A673 (cell line): ENCODE measurements at regions not wholly inside any gene's neighbourhood (a gene's known extent, or its start where the extent isn't known, plus 50 kb on each side); places are given as distances from the start of the nearest gene placed in this dataset.
A peak's percentile ranks its signal among the peaks of the same experiment; 100 is the strongest.

Experiments
- BruUV-seq: library from RNA; stranded (reverse); fragments of 400-500 nt; replicated peaks from 2 replicates; lab custom pipeline; 2021; lab: Mats Ljungman, UMichigan
- CTCF ChIA-PET: fragments of 300-600 bp; sonication (Branson Sonifier 250); formaldehyde crosslinking; loops from one replicate; lab custom pipeline; 2022; ENCODE audit warnings: antibody characterized with exemption; lab: Charles Lee
- POLR2A ChIA-PET: fragments of 300-600 bp; sonication (Branson Sonifier 250); formaldehyde crosslinking; loops from one replicate; lab custom pipeline; 2022; ENCODE audit warnings: antibody characterized with exemption; ENCODE audit not compliant: low non-redundant PET; lab: Charles Lee
- DNase-seq: peaks from one replicate; pipeline ENCODE4 v3.0.0-alpha.2; 2015; ENCODE audit warnings: low spot score
- H3K27ac ChIP-seq: fragments of 200-600 bp; sonication (generic); 2 replicates; pipeline ENCODE4 v1.5.1; 2016; ENCODE audit warnings: mixed run types, low read depth, mild to moderate bottlenecking, mixed read lengths, antibody characterized with exemption, low read length; ENCODE audit not compliant: poor library complexity, severe bottlenecking
- H3K27me3 ChIP-seq: fragments of 200-600 bp; sonication (generic); replicated peaks from 2 replicates; pipeline ENCODE4 v1.6.1; 2017; ENCODE audit warnings: mixed run types, low read depth, mild to moderate bottlenecking, mixed read lengths, antibody characterized with exemption, low read length; ENCODE audit not compliant: insufficient read depth, poor library complexity
- H3K36me3 ChIP-seq: fragments of 200-600 bp; sonication (generic); 2 replicates; pipeline ENCODE4 v1.6.1; 2016; ENCODE audit warnings: mixed run types, mild to moderate bottlenecking, mixed read lengths, antibody characterized with exemption, low read length; ENCODE audit not compliant: insufficient read depth, poor library complexity, severe bottlenecking
- H3K4me1 ChIP-seq: fragments of 200-600 bp; sonication (generic); 2 replicates; pipeline ENCODE4 v1.6.1; 2017; ENCODE audit warnings: mixed run types, mild to moderate bottlenecking, mixed read lengths, antibody characterized with exemption, low read length; ENCODE audit not compliant: insufficient read depth, poor library complexity, severe bottlenecking
- H3K4me3 ChIP-seq: fragments of 200-600 bp; sonication (generic); 2 replicates; pipeline ENCODE4 v1.5.1; 2016; ENCODE audit warnings: low read depth, mixed run types, mild to moderate bottlenecking, mixed read lengths, low read length; ENCODE audit not compliant: poor library complexity, severe bottlenecking
- H3K9me3 ChIP-seq: fragments of 200-600 bp; sonication (generic); 2 replicates; pipeline ENCODE4 v1.6.1; 2016; ENCODE audit warnings: mixed run types, low read depth, mild to moderate bottlenecking, mixed read lengths, antibody characterized with exemption, low read length; ENCODE audit not compliant: poor library complexity, severe bottlenecking
- CTCF ChIP-seq: fragments of 300-800, 200-600 bp; sonication (generic); conservative IDR thresholded peaks from 2 replicates; pipeline ENCODE4 v1.5.1; 2017; ENCODE audit warnings: low read depth, mild to moderate bottlenecking, antibody characterized with exemption, low read length, moderate library complexity, mixed read lengths
- EZH2 ChIP-seq: fragments of 200-600 bp; sonication (generic); IDR thresholded peaks from 2 replicates; pipeline ENCODE4 v1.6.1; 2017; ENCODE audit warnings: borderline replicate concordance, low read depth, mild to moderate bottlenecking, mixed read lengths, antibody characterized with exemption, low read length; ENCODE audit not compliant: poor library complexity, severe bottlenecking
- intact Hi-C: fragments of 100-400 bp; cut with micrococcal nuclease; formaldehyde crosslinking; loops from one replicate; pipeline ENCODE4 v1.10.0; 2022; ENCODE audit not compliant: unreplicated experiment

DNA sequence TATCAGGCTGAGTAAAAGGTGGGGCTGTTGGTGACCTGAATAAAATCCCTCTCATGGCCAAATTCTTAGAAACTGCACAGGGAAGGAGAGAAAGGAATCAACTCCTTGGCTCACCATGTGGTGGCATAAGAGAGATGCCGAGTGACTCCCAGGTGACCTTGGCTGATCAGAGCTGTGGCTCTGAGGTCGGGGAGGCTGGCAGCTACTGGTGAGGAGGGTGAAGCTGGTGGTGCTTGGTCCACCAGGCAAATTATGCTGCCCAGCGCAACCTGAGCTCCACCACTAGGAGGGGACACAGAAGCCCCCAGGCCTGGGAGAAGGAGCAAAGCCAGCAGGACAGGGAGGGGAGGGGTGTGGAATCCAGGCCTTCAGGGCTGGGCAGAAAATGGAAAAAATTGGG, 111.2 kb upstream of the IL12B start:
- intact Hi-C loops: loop anchor here (10.0 kb wide), 1 partner anchor 473 kb away; the partner anchor contains the start of gene ADRA1B
- CTCF ChIA-PET: interaction anchor here (1.4 kb wide), 1 partner anchor 545 kb away, joined by 3 read pairs; no protein-coding TSS in a partner anchor
- Histone ChIP-seq H3K9me3 (no peaks in the 10 kb centered on the region), H3K4me1 (no peaks in the 10 kb centered on the region), H3K27me3 (no peaks in the 10 kb centered on the region), H3K36me3 (no peaks in the 10 kb centered on the region), H3K27ac (no peak overlapping the region), H3K4me3 (no peak overlapping the region)
- BruUV-seq: no TSS peak
- no peak for DNase-seq
- POLR2A ChIA-PET: no interaction called here
- TF ChIP-seq EZH2: no peak
- peak; percentile 16; the same call in 1 of the 2 replicates for TF ChIP-seq CTCF

DNA sequence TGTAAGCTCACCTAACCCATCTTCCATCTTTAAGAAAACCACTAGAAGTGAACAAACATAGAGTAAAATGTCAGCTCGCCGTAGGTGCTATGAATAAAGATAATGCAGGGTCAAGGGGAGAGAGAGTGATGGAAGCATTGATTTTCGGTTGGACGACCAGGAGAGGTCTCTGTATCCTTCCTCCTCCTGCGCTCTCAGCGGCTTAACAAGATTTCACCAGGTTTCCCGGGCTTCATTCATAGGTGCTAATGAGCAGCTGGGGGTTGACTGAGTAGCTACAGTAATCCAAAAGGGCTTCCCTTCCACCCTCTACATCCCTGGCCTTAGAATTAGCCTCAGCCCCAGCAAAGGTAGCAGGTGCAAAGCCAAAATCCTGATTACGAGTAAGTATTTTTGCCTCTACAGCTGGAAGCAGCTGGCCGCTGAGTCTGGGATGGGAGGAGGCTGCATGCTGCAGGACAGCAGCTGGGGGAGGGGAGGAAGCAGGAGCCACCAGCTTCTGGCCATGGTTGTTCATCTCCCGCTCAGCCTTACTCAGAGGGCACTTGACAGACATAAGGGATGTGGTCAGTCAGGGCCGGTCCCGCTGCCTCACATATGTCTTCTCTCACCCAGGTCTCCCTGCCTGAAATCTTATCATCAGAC, 112.0 kb upstream of the IL12B start:
- no TSS peak for BruUV-seq
- H3K9me3 ChIP-seq: no peaks in the 10 kb centered on the region
- no peak overlapping the region for H3K27ac ChIP-seq
- ChIA-PET CTCF (interaction anchor here (0.9 to 1.4 kb wide), 2 partner anchors 156 to 544 kb away, joined by 3 read pairs; no protein-coding TSS in a partner anchor), POLR2A (no interaction called here)
- intact Hi-C loops: loop anchor here (10.0 kb wide), 1 partner anchor 472 kb away; the partner anchor contains the start of gene ADRA1B
- no peak for TF ChIP-seq EZH2
- no peak for TF ChIP-seq CTCF
- H3K4me1 ChIP-seq: no peaks in the 10 kb centered on the region
- no peaks in the 10 kb centered on the region for H3K36me3 ChIP-seq
- no peaks in the 10 kb centered on the region for H3K27me3 ChIP-seq
- DNase-seq: no peak
- H3K4me3 ChIP-seq: no peak overlapping the region

GRCh38 chr5:159444441-159445082, 114.3 kb upstream of the IL12B start:
- no peak for TF ChIP-seq EZH2
- peak; percentile 40; the same call in 1 of the 2 replicates for TF ChIP-seq CTCF
- POLR2A ChIA-PET: no interaction called here
- no peaks in the 10 kb centered on the region for H3K27me3 ChIP-seq
- BruUV-seq: no TSS peak
- no peaks in the 10 kb centered on the region for H3K36me3 ChIP-seq
- CTCF ChIA-PET: interaction anchor here (0.6 kb wide), 1 partner anchor 156 kb away, joined by 3 read pairs; no protein-coding TSS in a partner anchor
- no peak overlapping the region for H3K4me3 ChIP-seq
- DNase-seq: peak; percentile 51
- no peaks in the 10 kb centered on the region for H3K4me1 ChIP-seq
- intact Hi-C loops: loop anchor here (1.0 to 10.0 kb wide), 2 partner anchors 470 to 543 kb away; partner anchors contain the start of gene ADRA1B
- H3K9me3 ChIP-seq: no peaks in the 10 kb centered on the region
- no peak overlapping the region for H3K27ac ChIP-seq
